GM11168 (cell line): ENCODE measurements at regions not wholly inside any gene's neighbourhood (a gene's known extent, or its start where the extent isn't known, plus 50 kb on each side); places are given as distances from the start of the nearest gene placed in this dataset.
"Not testable (repeated sequence)": the region's sequence is repeated elsewhere in the genome, so short reads cannot be mapped to it uniquely, and the experiment has no call there.

Source experiments
- in situ Hi-C: fragments of 300-500 bp; cut with MboI; formaldehyde crosslinking; loops from one replicate; pipeline ENCODE4 v1.12.0; 2022; ENCODE audit warnings: low sequenced_read_pairs; ENCODE audit not compliant: unreplicated experiment

- in situ Hi-C loops = no loop called here
Observed at GRCh38 chr4:130808492-130808891, 1712.5 kb downstream of the C4orf33 start.

GRCh38 chr4:130812117-130812765, 1716.3 kb downstream of the C4orf33 start:
- in situ Hi-C loops = no loop called here

GRCh38 chr4:130814896-130815295, 1718.9 kb downstream of the C4orf33 start:
- in situ Hi-C loops = no loop called here

DNA sequence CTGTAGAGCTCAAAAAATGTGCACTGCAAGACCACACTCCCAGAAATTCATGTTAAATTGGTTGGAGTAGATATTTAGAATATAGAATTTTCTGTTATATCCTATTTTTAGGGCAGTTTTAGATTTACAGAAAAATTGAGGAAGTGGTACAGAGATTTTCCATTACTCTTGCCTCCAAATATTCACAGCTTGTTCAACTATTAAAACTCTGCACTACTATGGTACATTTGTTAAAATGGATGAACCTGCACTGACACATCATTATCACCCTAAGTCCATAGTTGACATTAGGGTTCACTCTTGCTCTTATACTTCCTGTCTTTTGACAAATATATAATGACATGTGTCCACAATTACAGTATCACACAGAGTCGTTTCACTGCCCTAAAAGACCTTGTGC, 1724.5 kb downstream of the C4orf33 start:
- in situ Hi-C loops = no loop called here

DNA sequence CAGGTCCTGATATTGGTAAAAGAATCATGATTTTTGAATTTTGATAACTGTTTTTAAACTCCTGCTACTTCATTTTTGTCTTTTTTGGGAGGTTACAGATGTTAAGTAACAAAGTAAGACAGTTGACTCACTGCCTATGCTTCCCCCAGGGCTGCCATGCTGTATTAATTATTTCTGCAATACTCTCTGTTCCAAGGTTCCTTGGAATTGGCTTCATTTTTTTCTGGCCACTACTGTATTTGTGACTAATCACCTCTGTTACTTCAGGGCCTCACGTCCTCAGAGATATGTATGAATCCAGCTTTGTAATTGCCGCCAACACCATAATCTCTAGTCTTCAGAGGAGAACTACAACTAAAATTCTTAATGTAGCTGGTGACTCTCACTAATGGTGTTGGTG, 1729.3 kb downstream of the C4orf33 start:
- in situ Hi-C loops = no loop called here

DNA sequence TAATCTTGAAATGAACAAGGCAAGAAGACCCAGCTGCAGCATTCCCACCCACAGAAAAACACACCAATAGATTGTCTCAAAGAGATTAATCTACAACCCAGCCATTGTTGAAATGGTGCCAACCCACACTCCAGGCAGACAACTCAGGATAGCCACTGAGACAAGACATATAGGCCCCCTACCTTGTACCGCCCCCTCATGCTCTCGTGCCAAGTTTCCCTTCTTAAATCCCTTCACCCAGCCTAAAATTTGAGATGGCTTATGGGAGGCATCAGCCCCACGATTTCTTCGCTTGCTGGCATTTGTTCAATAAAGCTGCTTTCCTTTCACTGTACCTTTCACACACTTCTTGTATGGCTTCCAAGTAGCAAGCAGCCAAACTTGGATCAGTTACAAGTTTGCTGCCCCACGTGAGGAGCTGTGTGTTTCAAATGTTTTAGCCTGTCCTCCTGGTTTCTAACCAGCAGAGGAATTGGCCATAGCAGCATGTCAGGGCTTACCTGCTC, 1754.1 kb downstream of the C4orf33 start:
- in situ Hi-C loops = no loop called here

DNA sequence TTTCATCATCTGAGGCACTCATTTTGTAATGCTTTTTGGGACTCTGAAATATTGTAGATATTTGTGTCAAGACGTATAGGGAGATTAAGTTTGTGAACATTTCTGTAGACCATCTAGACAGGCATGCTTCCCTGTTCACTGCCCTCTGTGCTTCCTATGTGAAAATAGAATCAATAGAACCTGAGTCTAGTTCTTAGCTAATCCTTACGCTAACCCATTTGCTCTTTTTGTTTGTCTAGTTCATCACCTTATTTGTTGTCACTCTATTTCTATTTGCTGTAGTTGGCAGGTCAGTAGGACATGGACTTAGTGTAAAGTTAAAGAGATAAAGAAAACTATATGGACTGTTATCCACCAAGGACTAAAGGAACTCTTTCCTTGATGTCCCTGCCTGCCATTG, 1755.2 kb downstream of the C4orf33 start:
- in situ Hi-C loops = no loop called here

DNA sequence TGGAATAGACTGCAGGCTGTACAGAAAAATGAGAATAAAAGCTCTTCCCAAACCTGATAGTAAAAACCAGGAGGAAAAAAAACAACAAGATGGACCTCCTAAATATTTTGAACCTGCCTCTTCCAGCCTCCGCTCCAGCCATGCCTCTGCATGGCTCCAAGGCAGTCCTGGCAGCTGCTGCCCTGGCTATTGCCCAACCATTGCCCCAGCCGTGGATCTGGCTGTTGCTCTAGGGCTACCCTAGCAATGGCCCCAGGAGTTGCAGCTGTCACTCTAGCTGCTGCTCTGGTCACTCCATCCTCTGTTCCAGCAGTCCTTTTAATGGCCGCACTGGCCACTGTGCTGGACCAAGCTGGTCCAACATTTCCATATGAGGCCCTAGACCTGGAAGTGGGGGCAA, 1756.0 kb downstream of the C4orf33 start:
- in situ Hi-C loops = no loop called here

DNA sequence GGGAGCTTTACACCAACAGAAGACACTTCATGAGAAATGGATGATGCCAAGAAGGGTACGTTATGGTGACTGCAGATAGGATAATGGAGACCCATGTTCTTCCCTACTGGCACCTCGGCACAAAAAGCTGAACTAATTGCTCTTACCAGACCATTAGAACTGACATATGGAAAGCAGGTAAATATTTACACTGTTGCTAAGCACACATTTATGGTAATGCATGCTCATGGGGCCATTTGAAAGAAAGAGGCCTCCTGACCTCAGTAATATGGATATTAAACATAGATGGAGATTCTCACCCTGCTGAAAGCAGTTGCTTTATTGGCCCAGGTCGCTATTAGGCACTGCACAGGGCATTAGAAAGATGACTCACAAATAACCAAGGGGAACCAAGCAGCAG, 1759.6 kb downstream of the C4orf33 start:
- in situ Hi-C loops = no loop called here

GRCh38 chr4:130859991-130860390, 1764.0 kb downstream of the C4orf33 start:
- in situ Hi-C loops = no loop called here

GRCh38 chr4:130896920-130897319, 1801.0 kb downstream of the C4orf33 start:
- in situ Hi-C loops = no loop called here

DNA sequence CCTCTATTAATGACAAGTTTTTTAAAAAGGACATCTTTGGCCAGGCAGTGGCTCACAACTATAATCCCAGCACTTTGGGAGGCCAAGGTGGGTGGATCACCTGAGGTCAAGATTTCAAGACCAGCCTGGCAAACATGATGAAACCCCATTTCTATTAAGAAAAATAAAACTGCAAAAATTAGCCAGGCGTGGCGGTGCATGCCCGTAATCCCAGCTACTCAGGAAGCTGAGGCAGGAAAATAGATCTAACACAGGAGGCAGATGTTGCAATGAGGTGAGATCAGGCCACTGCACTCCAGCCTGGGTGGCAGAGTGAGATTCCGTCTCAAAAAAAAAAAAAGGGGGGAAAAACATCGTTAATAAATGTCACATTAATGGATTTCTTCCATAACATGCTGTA, 1805.4 kb downstream of the C4orf33 start:
- in situ Hi-C loops = no loop called here

- in situ Hi-C loops = no loop called here
Observed at GRCh38 chr4:130922955-130923354, 1827.0 kb downstream of the C4orf33 start.

DNA sequence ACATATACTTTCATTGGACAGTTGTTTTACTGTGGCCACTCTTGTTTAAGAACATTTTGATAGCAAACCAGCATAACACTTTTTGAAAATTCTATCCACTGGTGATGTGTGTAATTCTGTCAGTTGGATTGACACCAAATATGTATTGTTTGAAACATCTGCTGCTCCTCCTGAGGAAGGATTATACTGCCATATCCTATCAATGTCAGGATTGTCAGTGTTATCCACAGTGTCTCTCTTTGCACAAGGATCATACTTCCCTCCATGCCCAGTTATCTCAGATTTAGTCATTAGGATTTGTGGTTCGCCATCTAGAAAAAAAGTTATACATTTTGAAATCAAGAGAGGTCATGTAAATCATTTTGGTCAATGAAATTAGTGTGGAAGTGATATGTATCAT, 1859.6 kb downstream of the C4orf33 start:
- in situ Hi-C loops = no loop called here

DNA sequence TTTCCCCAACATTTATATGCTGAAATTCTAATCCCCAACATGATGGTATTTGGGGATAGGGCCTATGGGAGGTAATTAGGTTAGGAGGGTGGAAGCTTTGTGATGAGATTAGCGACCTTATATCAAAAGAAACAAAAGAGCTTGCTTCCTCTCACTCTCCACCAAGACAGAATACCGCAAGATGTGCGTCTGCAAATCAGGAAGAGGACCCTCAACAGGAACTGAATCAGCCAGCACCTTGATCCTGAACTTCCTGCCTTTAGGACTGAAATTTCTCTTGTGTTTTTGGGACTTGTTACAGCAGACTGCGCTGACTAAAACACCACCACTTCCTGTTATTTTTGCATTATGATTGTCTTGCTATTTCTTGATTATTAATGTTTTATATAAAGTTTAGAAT, 1889.4 kb downstream of the C4orf33 start:
- in situ Hi-C loops = no loop called here

- in situ Hi-C loops = no loop called here
Observed at GRCh38 chr4:130995988-130996387, 1900.0 kb downstream of the C4orf33 start.

- in situ Hi-C loops = no loop called here
Observed at GRCh38 chr4:131001371-131001770, 1905.4 kb downstream of the C4orf33 start.

DNA sequence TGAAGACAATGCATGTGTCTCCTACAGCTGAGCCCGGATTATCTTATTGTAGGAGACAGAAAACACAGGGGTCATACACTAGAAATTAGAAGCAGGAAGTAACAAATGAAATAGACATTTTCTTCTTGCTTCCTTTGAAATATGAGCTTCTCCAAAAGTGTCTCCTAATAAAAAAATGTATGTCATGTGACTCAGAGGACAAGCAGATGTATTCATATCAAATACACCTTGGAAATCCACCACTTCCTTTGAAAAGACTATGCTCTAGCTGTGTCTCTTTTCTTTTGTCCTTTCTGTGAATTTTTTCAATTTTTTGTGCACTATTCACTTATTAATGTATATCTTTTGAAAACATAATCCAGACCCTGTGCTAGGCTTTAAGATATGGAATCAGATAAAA, 1906.2 kb downstream of the C4orf33 start:
- in situ Hi-C loops = no loop called here

DNA sequence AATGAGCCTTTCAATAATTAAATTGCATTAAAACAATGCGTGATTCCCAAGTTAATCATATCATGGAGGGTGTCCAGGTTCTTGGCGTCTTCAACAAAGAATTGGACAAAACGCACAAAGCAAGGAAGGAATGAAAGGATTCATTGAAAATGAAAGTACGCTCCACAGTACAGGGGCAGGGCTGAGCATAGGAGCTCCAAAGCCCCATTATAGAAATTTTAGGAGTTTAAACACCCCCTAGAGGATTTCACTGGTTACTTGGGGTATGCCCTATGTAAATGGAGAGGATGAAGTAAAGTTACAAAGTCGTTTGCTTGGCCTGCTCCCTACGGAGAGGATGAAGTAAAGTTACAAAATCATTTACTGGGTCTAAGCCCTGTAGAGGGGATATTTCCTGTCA, 1910.4 kb downstream of the C4orf33 start:
- in situ Hi-C loops = no loop called here

DNA sequence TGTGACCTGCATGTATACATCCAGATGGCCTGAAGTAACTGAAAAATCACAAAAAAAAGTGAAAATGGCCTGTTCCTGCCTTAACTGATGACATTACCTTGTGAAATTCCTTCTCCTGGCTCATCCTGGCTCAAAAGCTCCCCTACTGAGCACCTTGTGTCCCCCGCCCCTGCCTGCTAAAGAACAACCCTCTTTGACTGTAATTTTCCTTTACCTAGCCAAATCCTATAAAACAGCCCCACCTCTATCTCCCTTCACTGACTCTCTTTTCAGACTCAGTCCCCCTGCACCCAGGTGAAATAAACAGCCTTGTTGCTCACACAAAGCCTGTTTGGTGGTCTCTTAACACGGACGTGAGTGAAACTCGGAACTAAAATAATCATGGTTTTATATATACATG, 1916.0 kb downstream of the C4orf33 start:
- in situ Hi-C loops = not testable (repeated sequence)

GRCh38 chr4:131013226-131013625, 1917.3 kb downstream of the C4orf33 start:
- in situ Hi-C loops = no loop called here

- in situ Hi-C loops = no loop called here
Observed at GRCh38 chr4:131026771-131027170, 1930.8 kb downstream of the C4orf33 start.

GRCh38 chr4:131044368-131044767, 1948.4 kb downstream of the C4orf33 start:
- in situ Hi-C loops = no loop called here
